T47D (cell line): ENCODE measurements at regions not wholly inside any gene's neighbourhood (a gene's known extent, or its start where the extent isn't known, plus 50 kb on each side); places are given as distances from the start of the nearest gene placed in this dataset.

Source experiments
- DNase-seq, 2 experiments: peaks; one replicate each; pipeline versions ENCODE4 v3.0.0 to v3.0.0-alpha.2; 2011 to 2012; ENCODE audit warnings: low read depth in 1 of 2, low spot score in 1 of 2
- JUND ChIP-seq: IDR thresholded peaks from 2 replicates; pipeline ENCODE4 v1.6.1; 2012; ENCODE audit warnings: low read depth
- in situ Hi-C: cut with HindIII; loops from 2 replicates; pipeline ENCODE4 v1.10.0; 2016; ENCODE audit warnings: low sequenced_read_pairs, low pct_unique_long_range_greater_than_20kb

DNA sequence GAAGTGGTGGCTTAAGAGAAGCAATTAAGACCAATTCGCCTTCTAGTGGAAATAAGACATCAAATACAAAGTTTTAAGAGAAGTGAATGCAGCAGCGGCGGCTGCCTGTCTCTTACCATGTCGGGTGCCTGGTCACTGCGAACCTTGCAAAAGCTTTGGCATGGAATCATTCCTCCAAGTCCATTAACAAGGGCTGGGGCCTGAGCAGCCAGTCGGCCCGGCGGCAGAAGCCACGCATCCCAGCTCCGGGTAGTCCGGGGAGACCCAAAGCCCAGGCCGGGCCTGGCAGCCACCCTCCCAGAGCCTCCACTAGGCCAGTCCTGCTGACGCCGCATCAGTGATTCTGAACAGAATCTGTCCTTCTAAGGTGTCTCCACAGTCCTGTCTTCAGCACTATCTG is 321.0 kb downstream of the TMEM121 start:
- DNase-seq, result no peak
- in situ Hi-C loops, result no loop called here
- no peak for TF ChIP-seq JUND

DNA sequence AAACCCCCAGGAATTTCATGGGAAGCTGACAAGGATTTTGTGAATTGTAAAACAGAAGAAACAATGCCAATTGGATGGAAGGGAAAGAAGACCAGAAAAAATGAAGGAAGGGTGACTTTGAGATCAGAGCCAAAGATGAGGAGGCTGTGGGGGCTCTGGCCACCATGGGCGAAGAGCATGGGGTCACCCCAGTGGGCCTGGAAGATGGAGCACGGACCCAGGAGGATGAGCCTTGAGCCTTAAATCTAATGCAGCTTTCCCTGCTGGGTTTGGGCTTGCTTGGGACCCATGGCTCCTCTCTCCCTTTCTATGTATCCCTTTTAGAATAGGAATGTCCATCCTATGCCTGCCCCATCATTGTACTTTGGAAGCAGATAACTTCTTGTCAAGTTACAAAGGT is 322.2 kb downstream of the TMEM121 start:
- in situ Hi-C loops, result no loop called here
- DNase-seq, result no peak
- no peak for TF ChIP-seq JUND

DNA sequence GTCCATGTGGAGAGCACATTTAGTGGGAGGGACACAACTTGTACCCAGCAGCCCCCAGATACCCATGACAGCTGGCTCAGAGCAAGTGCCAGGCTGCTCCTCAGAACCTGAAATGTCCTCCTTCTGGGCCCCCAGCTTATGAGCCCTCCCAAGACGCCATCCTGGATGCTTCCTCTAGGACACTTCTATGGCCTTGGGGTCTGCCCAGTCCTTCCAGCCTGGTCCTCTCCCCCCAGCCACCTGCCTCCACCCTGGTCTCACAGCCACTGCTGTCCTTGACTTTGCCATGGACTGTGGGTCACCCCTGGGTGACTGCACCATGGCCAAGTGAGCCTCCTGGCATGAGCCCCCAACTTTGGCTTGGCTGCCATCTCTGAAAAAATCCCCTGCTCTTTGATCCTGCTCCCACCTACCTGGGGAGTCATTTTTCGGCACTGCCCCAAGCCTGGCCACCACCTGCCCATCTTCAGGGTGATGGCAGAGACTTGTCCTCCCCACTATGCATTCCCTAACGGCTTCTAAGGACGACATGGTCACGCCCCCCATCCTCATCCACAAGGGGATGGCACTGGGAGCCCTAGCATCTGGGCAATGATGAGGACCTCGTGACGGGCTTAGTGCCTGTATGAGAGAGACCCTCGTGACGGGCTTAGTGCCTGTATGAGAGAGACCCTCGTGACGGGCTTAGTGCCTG is 323.7 kb downstream of the TMEM121 start:
- TF ChIP-seq JUND, result no peak
- in situ Hi-C loops, result no loop called here
- DNase-seq, result no peak

DNA sequence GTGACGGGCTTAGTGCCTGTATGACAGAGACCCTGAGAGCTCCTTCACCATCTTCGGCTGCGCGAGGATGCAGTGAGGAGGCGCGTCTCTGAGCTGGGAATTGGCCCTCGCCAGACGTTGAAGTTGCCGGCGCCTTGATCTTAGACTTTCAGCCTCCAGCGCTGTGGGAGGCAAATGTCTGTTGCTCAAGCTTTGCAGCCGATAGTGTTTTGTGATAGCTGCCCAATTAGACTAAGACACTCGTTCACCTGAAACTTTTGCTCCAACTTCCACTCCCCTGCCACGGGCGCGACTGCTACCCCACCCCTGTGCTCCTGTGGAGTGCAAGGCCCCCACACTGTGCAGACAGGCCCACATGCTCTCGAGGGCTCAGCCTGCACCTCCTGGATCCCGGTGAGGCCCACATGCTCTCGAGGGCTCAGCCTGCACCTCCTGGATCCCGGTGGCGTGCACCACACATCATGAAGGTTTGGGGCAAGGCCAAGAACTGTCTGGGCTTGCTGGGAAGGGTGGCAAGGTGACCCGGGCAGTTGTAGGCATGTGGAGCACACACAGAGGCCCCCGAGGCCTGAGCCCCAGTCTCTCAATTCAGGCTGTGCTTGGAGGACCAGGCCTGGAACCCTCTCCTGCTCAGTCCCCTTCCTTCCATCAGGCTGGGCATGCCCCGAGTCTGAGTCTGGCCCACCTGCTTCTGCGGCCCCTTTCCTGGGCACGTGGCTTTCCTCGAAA is 324.6 kb downstream of the TMEM121 start:
- TF ChIP-seq JUND, result no peak
- in situ Hi-C loops, result no loop called here

DNA sequence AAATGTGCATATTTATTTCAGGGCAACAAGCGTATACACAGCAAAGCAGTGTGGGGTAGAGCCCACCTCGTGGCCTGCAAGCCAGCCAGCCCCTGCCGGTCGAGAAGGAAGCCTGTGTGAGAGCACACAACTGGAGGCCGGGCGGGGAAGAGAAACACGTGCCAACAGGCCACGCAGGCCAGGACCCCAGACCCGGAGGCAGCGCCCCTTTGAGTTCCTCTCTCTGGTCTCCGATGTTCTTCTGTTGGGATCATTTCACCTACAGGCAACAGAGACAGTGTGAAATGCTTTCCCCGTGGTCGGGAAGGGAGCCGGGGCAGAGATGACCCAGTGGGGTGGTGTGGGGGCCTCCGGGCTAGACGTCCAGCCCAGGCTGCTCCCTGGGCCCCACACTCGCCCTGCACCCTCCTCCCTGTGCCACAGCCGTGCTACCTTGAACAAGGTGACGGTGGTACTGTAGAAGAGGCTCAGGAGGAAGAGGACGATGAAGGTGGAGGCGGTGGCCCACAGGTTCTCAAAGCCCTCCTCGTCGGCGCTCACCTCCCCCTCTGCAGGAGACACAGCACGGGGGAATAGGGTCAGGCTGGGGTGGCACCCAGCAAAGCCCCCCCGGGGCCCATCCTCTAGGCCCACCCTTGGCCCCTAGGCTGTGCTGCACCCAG is 325.5 kb downstream of the TMEM121 start:
- in situ Hi-C loops, result no loop called here
- no peak for DNase-seq
- no peak for TF ChIP-seq JUND

More for the DNA sequence above, 324.6 kb downstream of the TMEM121 start:
- no peak for DNase-seq

DNA sequence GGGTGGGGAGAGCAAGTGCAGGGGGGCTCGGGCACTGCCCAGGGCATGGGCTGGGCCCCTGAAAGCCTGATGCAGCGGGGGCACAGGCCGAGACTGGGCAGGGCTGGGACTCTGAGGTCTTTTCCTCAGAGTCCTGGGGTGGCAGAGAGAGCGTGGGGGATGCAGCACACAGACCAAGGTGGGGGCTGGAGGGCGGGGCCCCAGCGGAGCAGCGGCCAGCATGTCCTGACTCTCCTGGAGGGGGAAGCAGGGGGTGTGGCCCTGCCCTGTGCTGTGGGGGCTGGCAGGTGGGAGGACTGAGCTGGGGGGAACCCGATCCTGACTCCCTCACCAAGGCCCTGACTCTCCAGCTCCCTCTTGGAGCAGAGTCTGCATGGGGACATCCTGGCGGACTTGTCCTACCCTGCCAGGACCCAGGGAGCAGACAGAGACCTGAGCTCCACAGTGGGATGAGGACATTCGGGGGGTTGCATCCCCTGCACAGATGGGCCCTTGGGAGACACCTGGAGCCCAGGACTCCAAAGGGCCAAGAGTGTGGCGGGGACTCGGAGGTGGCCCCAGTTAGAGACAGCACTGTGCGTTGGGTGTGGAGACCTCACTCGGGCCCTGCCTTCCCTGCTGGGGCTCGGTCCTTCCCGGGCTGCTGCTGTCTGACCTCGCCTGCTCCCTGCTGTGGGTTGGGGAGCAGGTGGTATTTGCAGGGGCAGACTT is 326.1 kb downstream of the TMEM121 start:
- in situ Hi-C loops, result no loop called here
- no peak for TF ChIP-seq JUND
- no peak for DNase-seq

DNA sequence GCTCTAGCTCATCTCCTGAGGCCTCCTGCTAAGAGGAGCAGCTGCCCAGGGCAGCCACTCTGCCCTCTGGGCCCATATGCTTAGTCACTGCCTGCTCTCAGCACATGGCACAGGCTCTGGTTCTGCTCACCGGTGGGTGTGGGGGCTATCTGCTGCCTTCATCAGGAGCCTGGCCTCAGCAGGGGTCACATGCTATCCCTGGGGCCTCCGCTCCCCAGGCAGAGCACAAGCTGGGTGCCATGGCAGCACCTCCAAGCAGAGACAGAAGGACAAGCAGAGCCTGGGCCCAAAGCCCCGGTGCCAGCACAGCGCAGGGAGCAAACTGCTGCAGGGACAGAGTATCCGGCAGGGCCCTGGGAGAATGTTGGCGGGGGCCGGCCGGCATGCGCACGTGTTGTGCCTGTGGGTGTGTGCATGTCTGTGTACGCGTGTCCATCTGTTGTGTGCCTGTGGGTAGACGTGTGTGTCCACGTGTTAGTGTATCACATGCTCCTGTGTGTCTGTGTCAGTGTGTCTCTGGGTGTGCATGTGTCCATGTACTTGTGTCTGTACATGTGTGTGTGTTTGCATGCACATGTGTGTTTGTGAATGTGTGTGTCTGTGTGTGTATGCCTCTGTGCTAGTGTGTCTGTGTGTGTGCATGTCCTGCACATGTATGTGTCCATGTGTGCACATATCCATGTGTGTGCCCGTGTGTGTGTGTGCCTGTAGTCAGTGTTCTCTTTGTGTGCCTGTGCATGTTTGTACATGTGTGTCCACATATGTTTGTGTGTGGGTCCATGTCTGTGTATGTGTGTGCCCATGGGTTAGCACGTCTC is 326.9 kb downstream of the TMEM121 start:
- in situ Hi-C loops, result no loop called here
- TF ChIP-seq JUND, result no peak
- no peak for DNase-seq

DNA sequence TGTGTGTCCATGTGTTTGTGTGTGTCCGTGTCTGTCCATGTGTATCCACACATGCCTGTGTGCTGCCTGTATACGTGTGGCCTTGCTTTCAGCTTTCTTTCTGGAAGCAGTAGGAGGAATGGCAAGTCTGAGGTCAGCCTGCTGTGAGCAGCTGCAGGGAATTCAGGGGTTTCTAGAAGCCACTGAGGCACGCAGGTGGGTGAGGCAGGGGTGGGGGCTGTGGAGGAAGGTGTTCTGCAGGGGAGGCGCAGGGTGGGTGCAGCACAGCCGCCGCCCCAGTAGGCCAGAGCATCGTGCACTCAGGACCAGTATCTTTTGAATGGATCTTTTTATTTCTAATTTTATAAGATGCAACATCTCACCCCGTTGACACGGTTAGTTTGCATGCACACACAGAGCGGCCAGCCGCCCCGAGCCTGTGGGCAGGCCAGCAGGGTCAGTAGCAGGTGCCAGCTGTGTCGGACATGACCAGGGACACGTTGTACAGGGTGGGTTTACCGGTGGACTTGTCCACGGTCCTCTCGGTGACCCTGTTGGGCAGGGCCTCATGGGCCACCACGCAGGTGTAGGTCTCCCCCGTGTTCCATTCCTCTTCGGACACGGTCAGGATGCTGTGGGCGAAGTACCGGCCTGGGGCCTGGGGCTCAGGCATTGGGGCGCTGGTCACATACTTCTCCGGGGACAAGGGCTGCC is 327.7 kb downstream of the TMEM121 start:
- TF ChIP-seq JUND, result no peak
- no peak for DNase-seq
- in situ Hi-C loops, result no loop called here

DNA sequence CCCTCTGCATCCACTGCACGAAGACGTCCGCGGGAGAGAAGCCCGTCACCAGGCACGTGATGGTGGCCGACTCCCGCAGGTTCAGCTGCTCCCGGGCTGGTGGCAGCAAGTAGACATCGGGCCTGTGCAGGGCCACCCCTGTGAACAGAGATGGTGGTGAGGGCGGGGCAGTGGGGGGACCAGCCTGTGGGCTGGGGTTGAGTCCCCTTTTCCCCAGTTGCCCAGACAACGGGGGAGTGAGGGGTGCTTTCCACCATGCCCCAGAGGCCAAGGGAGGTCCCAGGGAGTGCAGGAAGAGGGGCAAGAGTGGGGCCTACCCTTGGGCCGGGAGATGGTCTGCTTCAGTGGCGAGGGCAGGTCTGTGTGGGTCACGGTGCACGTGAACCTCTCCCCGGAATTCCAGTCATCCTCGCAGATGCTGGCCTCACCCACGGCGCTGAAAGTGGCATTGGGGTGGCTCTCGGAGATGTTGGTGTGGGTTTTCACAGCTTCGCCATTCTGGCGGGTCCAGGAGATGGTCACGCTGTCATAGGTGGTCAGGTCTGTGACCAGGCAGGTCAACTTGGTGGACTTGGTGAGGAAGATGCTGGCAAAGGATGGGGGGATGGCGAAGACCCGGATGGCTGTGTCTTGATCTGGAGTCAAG is 328.3 kb downstream of the TMEM121 start:
- no peak for DNase-seq
- in situ Hi-C loops, result no loop called here
- no peak for TF ChIP-seq JUND

DNA sequence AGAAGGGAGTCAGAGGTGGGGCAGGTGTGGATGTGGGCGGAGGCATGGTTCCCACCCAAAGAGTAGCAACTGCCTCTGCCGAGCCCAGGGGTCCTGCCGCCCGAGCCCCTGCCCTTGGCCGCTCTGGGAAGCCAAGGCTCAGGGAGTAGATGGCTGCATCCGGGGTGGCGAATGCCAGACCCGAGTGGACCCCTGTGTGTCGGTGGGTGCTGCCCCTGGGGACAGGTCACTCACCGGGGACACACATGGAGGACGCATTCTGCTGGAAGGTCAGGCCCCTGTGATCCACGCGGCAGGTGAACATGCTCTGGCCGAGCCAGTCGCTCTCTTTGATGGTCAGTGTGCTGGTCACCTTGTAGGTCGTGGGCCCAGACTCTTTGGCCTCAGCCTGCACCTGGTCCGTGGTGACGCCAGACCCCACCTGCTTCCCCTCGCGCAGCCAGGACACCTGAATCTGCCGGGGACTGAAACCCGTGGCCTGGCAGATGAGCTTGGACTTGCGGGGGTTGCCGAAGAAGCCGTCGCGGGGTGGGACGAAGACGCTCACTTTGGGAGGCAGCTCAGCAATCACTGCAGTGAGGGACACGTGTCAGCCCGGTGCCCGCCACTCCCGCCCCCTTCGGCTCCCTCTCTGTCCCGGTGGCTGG is 329.0 kb downstream of the TMEM121 start:
- no peak for TF ChIP-seq JUND
- no peak for DNase-seq
- in situ Hi-C loops, result no loop called here
